ENCODE measurements at regions not wholly inside any gene's neighbourhood (a gene's known extent, or its start where the extent isn't known, plus 50 kb on each side); places are given as distances from the start of the nearest gene placed in this dataset.
"Not testable (repeated sequence)": the region's sequence is repeated elsewhere in the genome, so short reads cannot be mapped to it uniquely, and the experiment has no call there.

- peak in 1 of 2 donors; percentile 43 for DNase-seq (ENCODE audit: low read depth in 1 of 2, low spot score in 1 of 2)
- TF ChIP-seq, protein P1, sequence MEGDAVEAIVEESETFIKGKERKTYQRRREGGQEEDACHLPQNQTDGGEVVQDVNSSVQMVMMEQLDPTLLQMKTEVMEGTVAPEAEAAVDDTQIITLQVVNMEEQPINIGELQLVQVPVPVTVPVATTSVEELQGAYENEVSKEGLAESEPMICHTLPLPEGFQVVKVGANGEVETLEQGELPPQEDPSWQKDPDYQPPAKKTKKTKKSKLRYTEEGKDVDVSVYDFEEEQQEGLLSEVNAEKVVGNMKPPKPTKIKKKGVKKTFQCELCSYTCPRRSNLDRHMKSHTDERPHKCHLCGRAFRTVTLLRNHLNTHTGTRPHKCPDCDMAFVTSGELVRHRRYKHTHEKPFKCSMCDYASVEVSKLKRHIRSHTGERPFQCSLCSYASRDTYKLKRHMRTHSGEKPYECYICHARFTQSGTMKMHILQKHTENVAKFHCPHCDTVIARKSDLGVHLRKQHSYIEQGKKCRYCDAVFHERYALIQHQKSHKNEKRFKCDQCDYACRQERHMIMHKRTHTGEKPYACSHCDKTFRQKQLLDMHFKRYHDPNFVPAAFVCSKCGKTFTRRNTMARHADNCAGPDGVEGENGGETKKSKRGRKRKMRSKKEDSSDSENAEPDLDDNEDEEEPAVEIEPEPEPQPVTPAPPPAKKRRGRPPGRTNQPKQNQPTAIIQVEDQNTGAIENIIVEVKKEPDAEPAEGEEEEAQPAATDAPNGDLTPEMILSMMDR (IDR thresholded peaks at IDR 0.05; ENCODE audit: low read depth, low read length): no peak
- no peak overlapping the region for H3K27ac ChIP-seq
- H3K4me3 ChIP-seq: no peak overlapping the region
- no peaks in the 10 kb centered on the region for H3K9me3 ChIP-seq (ENCODE audit: low read depth)
- H3K36me3 ChIP-seq: no peaks in the 10 kb centered on the region
- peaks cover 9% of the 10 kb centered on the region for H3K27me3 ChIP-seq
- H3K4me1 ChIP-seq (ENCODE audit: low read depth): no peaks in the 10 kb centered on the region
Measured at GRCh38 chr5:5881294-5881693, 458.8 kb downstream of the ICE1 start.

DNA sequence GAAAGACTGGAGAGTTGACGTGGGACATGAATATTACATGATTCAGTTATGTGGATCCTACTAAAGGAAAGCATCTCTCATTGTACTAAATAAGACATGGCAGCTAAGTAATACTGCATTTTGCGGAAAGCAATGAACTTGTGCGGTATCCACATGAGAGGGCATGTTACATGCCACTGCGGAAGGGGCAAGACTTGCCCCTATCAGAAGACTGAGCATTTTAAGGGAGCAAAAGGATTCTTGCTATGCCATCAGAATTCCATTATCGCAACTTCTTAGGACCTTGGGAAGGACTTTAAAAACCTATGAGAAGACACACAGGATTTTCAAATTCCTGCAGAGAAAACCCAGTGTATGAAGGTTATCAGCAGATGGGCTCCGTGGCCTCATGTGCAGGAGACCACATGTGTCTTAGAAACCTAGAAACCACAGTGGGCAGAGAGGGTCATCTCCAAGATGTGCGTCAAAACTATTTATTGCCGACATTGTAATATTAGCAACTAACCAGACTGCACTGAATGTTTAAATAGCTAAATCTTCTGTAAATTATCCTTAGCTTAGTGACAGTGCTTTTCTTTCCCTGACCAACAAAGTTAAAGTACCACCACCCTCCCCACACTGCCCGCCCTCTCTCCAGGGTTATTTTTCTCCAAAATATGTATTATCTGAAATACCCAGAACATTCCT lies 457.7 kb downstream of the ICE1 start:
- DNase-seq (ENCODE audit: low read depth in 1 of 2, low spot score in 1 of 2): no peak
- no peaks in the 10 kb centered on the region for H3K4me1 ChIP-seq (ENCODE audit: low read depth)
- no peak overlapping the region for H3K4me3 ChIP-seq
- no peaks in the 10 kb centered on the region for H3K27me3 ChIP-seq
- no peak overlapping the region for H3K27ac ChIP-seq
- TF ChIP-seq, protein P1 (IDR thresholded peaks at IDR 0.05; ENCODE audit: low read depth, low read length): no peak
- no peaks in the 10 kb centered on the region for H3K9me3 ChIP-seq (ENCODE audit: low read depth)
- H3K36me3 ChIP-seq: no peaks in the 10 kb centered on the region

DNA sequence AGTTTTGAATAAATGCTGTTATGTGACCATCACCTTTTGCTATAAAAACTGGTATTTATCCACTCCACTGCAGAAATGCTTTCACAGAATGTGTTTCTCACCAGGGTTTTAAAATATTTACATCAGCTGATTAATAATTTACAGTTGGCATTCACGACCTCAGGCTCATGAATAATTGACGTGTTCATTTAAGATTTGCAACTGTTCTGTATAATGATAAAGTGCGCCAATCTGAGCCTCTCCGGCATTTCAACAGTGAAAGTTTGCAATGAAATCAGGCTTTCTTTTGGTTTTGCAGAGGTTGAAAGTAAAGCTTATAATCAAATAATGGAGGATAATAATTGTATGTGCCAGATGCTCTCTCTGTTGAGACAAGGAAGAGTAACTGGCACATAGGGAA lies 434.9 kb downstream of the ICE1 start:
- Histone ChIP-seq H3K4me3 (no peak overlapping the region), H3K9me3 (ENCODE audit: low read depth) (no peaks in the 10 kb centered on the region), H3K27me3 (no peaks in the 10 kb centered on the region), H3K36me3 (no peaks in the 10 kb centered on the region), H3K4me1 (ENCODE audit: low read depth) (no peaks in the 10 kb centered on the region), H3K27ac (no peak overlapping the region)
- DNase-seq (ENCODE audit: low read depth in 1 of 2, low spot score in 1 of 2): no peak
- TF ChIP-seq, protein P1 (IDR thresholded peaks at IDR 0.05; ENCODE audit: low read depth, low read length): no peak

DNA sequence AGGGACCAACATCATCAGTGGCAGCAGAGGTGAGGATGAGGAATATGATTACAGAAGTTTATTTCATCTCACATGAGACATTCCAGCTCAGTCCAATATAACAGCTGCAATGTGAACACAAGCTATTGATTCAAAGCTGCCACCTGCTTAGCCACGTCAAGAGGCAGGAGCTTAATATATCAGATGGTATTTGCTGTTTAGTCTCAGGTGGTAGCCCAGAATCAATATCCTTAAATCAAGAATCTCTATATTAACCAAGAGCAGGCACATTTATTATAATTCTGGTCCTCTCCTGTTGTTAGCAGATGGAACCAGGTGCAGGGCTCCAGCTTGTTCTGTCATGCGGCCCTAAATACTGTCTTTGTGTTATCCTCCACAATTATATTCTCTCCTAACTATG lies 431.6 kb downstream of the ICE1 start:
- no peak for DNase-seq (ENCODE audit: low read depth in 1 of 2, low spot score in 1 of 2)
- H3K36me3 ChIP-seq: no peaks in the 10 kb centered on the region
- TF ChIP-seq, protein P1 (IDR thresholded peaks at IDR 0.05; ENCODE audit: low read depth, low read length): no peak
- no peaks in the 10 kb centered on the region for H3K27me3 ChIP-seq
- no peak overlapping the region for H3K4me3 ChIP-seq
- H3K9me3 ChIP-seq (ENCODE audit: low read depth): no peaks in the 10 kb centered on the region
- H3K27ac ChIP-seq: no peak overlapping the region
- H3K4me1 ChIP-seq (ENCODE audit: low read depth): no peaks in the 10 kb centered on the region

DNA sequence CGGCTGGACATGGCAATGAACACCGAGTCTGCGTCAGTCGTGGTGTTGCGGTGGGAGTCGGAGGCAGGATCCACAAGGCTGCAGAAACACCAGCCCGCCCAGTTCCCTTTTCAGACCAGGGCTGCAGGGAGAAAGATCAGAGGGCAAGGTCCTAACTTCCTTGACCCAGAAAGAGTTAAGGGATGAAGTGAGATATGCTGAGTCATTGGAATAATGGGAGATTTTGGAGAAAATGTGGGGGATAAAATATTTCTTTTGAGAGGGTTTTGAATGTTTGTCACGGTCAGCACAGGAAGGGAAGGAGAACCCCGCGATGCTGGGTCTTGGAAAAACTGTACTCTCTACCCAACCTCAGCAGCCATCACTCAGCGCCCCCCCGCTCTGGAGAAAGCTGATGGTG lies 416.0 kb downstream of the ICE1 start:
- TF ChIP-seq, protein P1 (IDR thresholded peaks at IDR 0.05; ENCODE audit: low read depth, low read length): no peak
- no peaks in the 10 kb centered on the region for H3K4me1 ChIP-seq (ENCODE audit: low read depth)
- no peak overlapping the region for H3K27ac ChIP-seq
- H3K36me3 ChIP-seq: no peaks in the 10 kb centered on the region
- no peaks in the 10 kb centered on the region for H3K9me3 ChIP-seq (ENCODE audit: low read depth)
- no peaks in the 10 kb centered on the region for H3K27me3 ChIP-seq
- no peak overlapping the region for H3K4me3 ChIP-seq
- DNase-seq (ENCODE audit: low read depth in 1 of 2, low spot score in 1 of 2): no peak

GRCh38 chr5:5831622-5832021 lies 409.1 kb downstream of the ICE1 start:
- not testable (repeated sequence) for H3K27me3 ChIP-seq; H3K36me3 ChIP-seq; H3K9me3 ChIP-seq (ENCODE audit: low read depth); H3K27ac ChIP-seq; DNase-seq (ENCODE audit: low read depth in 1 of 2, low spot score in 1 of 2); H3K4me1 ChIP-seq (ENCODE audit: low read depth); H3K4me3 ChIP-seq

Measured in cardiac muscle cell (in vitro differentiated cells and primary cell).